Fibroblast of lung (primary cell): ENCODE measurements at regions not wholly inside any gene's neighbourhood (a gene's known extent, or its start where the extent isn't known, plus 50 kb on each side); places are given as distances from the start of the nearest gene placed in this dataset.

Experiments used
- CTCF ChIP-seq, 2 donors: IDR thresholded peaks in 1 of 2; conservative IDR thresholded peaks in 1 of 2; 1 replicate in 1 of 2; 2 replicates in 1 of 2; pipeline ENCODE4 v1.5.1; 2011 to 2012; ENCODE audit warnings: low read length in 2 of 2, control low read depth in 1 of 2, inconsistent platforms in 1 of 2, low read depth in 1 of 2, mild to moderate bottlenecking in 1 of 2
- EZH2 ChIP-seq: IDR thresholded peaks from 2 replicates; pipeline ENCODE4 v1.5.1; 2012; ENCODE audit warnings: low read length, control low read depth, mild to moderate bottlenecking; ENCODE audit errors: missing control alignments

GRCh38 chr3:146757759-146758158 lies 152.6 kb upstream of the PLSCR5 start:
- TF ChIP-seq EZH2 (no peak), CTCF (conservative IDR thresholded peaks at IDR 0.05 in 1 of 2, IDR thresholded peaks at IDR 0.05 in 1 of 2; ENCODE audit: low read depth in 1 of 2, low read length in 2 of 2) (no peak)
